IgD-negative memory B cell (primary cell): ENCODE measurements at regions not wholly inside any gene's neighbourhood (a gene's known extent, or its start where the extent isn't known, plus 50 kb on each side); places are given as distances from the start of the nearest gene placed in this dataset.

Source experiments
- H3K27ac Mint-ChIP-seq, 3 donors: one replicate each; pipeline ENCODE4 v1.8.0; 2020 to 2022; ENCODE audit warnings: mild to moderate bottlenecking in 3 of 3, mixed read lengths in 3 of 3, moderate library complexity in 1 of 3
- H3K27me3 Mint-ChIP-seq: one replicate; pipeline ENCODE4 v1.8.0; 2021; ENCODE audit warnings: mixed read lengths
- H3K36me3 Mint-ChIP-seq: one replicate; pipeline ENCODE4 v1.8.0; 2020; ENCODE audit warnings: mild to moderate bottlenecking, mixed read lengths
- H3K4me1 Mint-ChIP-seq, 3 donors: one replicate each; pipeline ENCODE4 v1.8.0; 2020 to 2022; ENCODE audit warnings: mixed read lengths in 3 of 3, mild to moderate bottlenecking in 1 of 3
- H3K4me3 Mint-ChIP-seq, 4 donors: one replicate each; pipeline ENCODE4 v1.8.0; 2020 to 2022; ENCODE audit warnings: mild to moderate bottlenecking in 4 of 4, mixed read lengths in 4 of 4, moderate library complexity in 3 of 4
- H3K9me3 Mint-ChIP-seq, 3 donors: one replicate each; pipeline ENCODE4 v1.8.0; 2020 to 2021; ENCODE audit warnings: mixed read lengths in 3 of 3, mild to moderate bottlenecking in 1 of 3

DNA sequence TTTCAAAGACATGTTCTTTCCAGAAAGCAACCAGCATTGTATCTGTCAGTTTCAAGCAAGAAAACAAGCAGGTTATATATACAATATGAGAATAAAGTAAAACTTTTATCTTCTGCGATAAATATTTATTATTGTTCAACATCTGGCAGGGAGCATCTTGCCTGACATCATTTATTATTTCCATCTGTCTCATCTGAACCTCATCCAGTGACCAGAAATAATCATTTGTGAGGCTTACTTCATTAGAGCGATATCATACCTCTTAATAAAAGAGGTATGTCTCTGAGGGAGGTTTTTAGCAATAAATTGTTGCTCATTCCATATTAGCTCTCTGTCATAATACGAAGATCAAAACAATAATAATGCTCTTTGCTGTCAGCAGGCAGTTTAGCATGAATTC, 226.1 kb downstream of the CDC14C start:
- H3K4me3 Mint-ChIP-seq: no peak overlapping the region
- no peaks in the 10 kb centered on the region for H3K27me3 Mint-ChIP-seq
- H3K4me1 Mint-ChIP-seq: no peaks in the 10 kb centered on the region
- peaks cover 1 to 20% (median 4%) of the 10 kb centered on the region in 3 donors for H3K9me3 Mint-ChIP-seq
- H3K27ac Mint-ChIP-seq: no peak overlapping the region
- peaks cover 1% of the 10 kb centered on the region for H3K36me3 Mint-ChIP-seq

DNA sequence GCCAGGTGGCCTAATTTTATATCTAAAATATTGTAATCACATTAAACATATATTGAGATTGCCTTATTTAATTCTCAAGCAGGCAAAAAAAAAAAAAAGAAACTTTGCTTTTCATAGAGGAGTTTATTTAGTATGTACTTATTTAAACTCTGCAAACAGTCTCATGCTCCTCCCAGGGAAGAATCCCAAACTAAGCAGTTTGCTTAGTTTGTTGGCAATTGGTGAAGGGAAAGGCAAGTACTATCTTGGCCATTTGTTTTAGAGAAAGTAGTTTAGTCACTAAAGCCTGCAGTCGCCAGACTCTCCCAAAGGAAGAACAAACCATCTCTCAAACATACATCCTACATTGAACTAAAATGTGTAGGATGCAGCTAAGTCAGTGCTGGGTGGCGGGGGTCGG, 226.8 kb downstream of the CDC14C start:
- H3K4me3 Mint-ChIP-seq: no peak overlapping the region
- no peak overlapping the region for H3K27ac Mint-ChIP-seq
- no peaks in the 10 kb centered on the region for H3K27me3 Mint-ChIP-seq
- peaks cover 1 to 19% (median 4%) of the 10 kb centered on the region in 3 donors for H3K9me3 Mint-ChIP-seq
- H3K36me3 Mint-ChIP-seq: peaks cover 1% of the 10 kb centered on the region
- H3K4me1 Mint-ChIP-seq: no peaks in the 10 kb centered on the region

DNA sequence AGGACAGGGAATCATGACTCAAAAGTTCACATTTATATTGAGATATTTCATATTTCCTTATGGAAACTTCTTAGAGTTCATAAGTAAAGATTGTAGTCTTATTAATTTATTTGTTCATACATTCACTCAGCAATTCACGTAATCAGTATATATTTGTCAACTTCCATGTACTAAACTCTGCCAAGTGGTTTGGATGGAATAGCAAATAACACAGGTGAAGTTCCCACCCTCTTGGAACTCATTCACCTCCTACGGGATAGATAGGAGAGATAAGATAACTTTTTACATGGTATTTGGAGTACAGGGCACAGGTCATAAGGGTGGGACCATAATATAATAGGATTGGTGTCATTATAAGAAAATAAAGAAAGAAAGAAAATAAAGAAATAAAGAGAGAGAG, 234.0 kb downstream of the CDC14C start:
- Mint-ChIP-seq H3K9me3 (peaks cover 4 to 8% (median 4%) of the 10 kb centered on the region in 3 donors), H3K4me3 (no peak overlapping the region), H3K4me1 (no peaks in the 10 kb centered on the region), H3K27ac (no peak overlapping the region), H3K36me3 (no peaks in the 10 kb centered on the region), H3K27me3 (no peaks in the 10 kb centered on the region)

DNA sequence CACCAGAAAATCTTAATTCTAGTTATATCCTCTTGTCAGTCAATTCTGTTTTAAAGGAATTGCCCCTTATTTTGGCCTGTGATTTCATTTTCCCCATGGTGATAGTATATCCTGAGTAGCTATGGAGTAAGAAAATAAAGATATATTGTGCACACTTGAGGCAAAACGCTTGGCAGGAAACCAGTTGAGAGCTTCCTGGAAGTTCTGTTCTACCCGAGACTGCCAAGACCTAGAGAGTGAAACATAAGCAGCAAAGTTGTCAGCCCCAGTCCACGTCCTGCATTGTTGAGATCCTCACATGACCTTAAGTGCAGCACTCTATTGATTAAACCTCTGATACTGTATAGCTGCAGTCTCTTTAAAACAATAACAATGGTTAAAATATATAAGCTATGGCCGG, 235.2 kb downstream of the CDC14C start:
- Mint-ChIP-seq H3K4me1 (no peaks in the 10 kb centered on the region), H3K9me3 (peaks cover 3 to 11% (median 4%) of the 10 kb centered on the region in 3 donors), H3K27ac (no peak overlapping the region), H3K27me3 (no peaks in the 10 kb centered on the region), H3K36me3 (no peaks in the 10 kb centered on the region), H3K4me3 (no peak overlapping the region)

DNA sequence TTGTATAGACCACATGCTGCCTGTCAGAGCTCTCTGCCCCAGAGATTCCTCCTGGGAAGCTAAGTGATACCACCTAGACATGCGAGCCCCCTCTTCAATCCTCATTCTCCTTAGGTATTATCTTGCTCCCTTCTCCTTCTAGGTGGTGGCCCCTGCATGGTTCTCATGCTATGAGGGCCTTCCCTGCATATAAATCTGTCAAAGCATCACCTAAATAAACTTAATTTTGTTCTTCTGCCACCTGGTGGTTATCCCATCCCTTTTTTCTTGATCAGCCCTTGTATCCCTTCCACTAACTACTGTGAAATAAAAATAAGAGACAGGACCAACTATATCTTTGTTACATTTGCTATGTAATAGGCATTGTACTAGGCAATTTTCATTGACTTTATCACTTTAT, 242.1 kb downstream of the CDC14C start:
- Mint-ChIP-seq H3K9me3 (peaks cover 1 to 7% (median 2%) of the 10 kb centered on the region in 3 donors), H3K27me3 (no peaks in the 10 kb centered on the region), H3K27ac (no peak overlapping the region), H3K36me3 (no peaks in the 10 kb centered on the region), H3K4me3 (no peak overlapping the region), H3K4me1 (no peaks in the 10 kb centered on the region)

DNA sequence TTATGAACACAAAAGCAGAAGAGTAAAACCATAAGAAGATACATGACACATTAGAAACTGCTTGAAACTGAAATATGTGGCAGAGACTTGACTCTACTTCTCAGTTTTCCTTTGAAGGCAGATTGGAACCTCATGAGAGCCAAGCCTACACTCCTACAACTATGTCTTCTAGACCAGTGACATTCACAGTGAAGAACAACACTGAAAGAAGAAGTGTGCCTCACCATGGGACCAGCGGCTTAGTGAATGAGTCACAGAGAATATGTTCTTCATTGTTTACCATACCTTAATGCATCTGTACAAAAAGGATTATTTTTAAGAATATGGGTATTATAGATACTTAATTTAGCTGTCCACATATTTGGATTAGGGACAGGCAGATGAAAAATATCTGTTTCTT, 248.3 kb downstream of the CDC14C start:
- no peaks in the 10 kb centered on the region for H3K4me1 Mint-ChIP-seq
- no peak overlapping the region for H3K27ac Mint-ChIP-seq
- H3K9me3 Mint-ChIP-seq: peaks cover 1 to 4% (median 2%) of the 10 kb centered on the region in 3 donors
- H3K27me3 Mint-ChIP-seq: no peaks in the 10 kb centered on the region
- H3K4me3 Mint-ChIP-seq: no peak overlapping the region
- H3K36me3 Mint-ChIP-seq: peaks cover 2% of the 10 kb centered on the region

DNA sequence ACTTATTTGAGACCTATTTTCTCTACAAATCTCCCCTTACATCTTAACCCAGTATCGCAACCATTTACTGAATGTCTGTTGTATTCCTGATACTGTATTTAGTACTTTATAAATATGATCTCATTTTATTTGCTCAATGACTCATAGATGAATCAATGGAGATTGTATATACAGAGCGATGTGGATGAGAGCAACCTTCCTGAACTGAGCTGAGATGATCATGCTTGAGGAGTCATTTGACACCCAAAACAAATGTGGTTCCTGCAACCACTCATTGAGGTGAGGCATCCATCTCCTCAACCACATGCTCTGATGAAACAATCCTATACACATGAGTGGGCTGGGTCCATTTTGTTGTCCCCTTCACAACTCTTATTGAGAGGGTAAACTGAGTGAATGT, 250.0 kb downstream of the CDC14C start:
- H3K36me3 Mint-ChIP-seq: peaks cover 2% of the 10 kb centered on the region
- no peak overlapping the region for H3K4me3 Mint-ChIP-seq
- no peak overlapping the region for H3K27ac Mint-ChIP-seq
- no peaks in the 10 kb centered on the region for H3K4me1 Mint-ChIP-seq
- peaks cover 1 to 4% (median 2%) of the 10 kb centered on the region in 3 donors for H3K9me3 Mint-ChIP-seq
- no peaks in the 10 kb centered on the region for H3K27me3 Mint-ChIP-seq

DNA sequence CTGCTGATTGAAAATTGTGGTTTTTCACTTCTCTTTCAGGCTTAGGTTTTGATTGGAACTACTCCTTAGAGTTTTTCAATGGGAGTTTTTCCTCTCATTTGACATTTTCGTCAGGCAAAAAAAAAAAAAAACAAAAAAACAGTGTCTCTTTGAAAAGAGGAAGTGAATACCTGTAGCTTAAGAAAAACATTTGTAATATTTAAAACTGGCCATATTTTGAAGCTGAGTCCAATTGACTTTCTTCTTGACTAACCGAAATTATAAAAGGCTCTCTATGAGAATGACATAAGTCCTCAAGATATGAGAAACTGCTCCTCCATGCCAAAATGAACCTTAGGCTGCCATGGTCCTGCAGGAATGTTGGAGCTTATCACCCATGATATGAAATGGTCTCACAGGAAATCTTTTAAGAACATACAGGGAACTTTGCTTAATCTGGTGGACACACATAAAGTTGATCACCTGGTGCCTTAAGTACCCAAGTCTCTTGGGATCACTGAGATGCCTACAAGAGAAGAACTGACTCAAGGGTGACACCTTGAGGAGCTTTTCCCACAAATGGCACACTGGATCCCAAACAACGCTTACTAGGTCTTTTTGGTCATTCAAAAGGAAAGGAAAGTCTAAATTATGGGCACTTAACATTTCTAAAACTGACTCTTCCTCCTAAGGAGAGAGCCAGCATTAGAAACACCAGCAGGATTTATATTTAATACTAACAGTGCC, 263.4 kb downstream of the CDC14C start:
- Mint-ChIP-seq H3K27ac (no peak overlapping the region), H3K36me3 (no peaks in the 10 kb centered on the region), H3K9me3 (peaks cover 2 to 12% (median 5%) of the 10 kb centered on the region in 3 donors), H3K4me1 (no peaks in the 10 kb centered on the region), H3K4me3 (no peak overlapping the region), H3K27me3 (no peaks in the 10 kb centered on the region)

DNA sequence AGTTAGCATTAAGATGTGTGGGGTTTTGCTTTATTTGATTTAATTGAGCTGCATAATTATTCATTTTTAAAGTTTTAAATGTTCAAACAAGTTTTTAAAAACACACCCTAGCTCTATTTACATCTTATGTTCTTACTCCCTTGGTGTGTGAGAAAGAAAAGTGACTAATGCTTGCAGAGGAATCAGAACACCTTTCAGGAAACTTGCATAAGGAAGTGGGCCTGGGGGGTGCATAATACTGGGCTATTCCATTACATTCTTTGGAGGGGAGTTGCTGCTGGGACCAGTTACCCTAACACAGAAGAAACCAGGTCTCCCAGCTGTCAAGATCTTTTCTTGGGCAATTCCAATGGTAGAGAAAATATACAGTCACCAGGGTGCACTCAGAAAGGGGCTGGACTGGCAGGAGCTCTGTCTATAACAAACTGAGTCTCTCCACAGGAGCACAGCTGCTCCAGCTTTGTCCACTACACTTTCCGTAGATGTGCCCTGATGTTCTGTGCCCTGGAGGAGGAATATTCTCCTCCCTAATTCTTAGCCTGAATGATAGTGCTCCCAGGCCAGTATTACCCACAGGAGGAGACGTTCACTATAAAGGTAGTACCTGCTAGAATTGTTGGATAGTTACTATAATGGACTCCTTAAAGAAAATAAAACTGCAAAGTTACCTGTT, 304.2 kb downstream of the CDC14C start:
- Mint-ChIP-seq H3K27me3 (no peaks in the 10 kb centered on the region), H3K4me3 (no peak overlapping the region), H3K27ac (no peak overlapping the region), H3K4me1 (no peaks in the 10 kb centered on the region), H3K9me3 (peaks cover 2 to 21% (median 2%) of the 10 kb centered on the region in 3 donors), H3K36me3 (no peaks in the 10 kb centered on the region)

DNA sequence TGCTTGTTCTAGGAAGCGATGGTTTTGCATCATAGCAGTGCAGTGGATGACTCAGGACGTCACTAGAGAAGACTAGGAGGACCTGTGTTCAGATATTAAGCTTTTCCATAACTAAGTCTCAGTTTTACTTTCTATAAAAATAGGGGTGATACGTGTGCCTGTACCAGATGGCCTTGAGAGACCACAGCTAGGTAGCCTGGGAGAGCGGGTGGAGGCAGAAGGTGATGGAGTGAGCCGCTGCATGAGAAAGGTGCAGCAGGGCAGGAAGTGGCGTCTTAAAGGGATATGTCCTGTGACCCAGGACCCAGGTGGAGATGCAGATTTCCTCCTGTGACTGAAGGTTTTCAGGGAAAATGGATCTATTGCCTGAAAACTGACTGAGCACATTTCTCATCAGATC, 304.9 kb downstream of the CDC14C start:
- Mint-ChIP-seq H3K27me3 (no peaks in the 10 kb centered on the region), H3K27ac (no peak overlapping the region), H3K4me1 (no peaks in the 10 kb centered on the region), H3K9me3 (peaks cover 2 to 19% (median 2%) of the 10 kb centered on the region in 3 donors), H3K4me3 (no peak overlapping the region), H3K36me3 (no peaks in the 10 kb centered on the region)

DNA sequence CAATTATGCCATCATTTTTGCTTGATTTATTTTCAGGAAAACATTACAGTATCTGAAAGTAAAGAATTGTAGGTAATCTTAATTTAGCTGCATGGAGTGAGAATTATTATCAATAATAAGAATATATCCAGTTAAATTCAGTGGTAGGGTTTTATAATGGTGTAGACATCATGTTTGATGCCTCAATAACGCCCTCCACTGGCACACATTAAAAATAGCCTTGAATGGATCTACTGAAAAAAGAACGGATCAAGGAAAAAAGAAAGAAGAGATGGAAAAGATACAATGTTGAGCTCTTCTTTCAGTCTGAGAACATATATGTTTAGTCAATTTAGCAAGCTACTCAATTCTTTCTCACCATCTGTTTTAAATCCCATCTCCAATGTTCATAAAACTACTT, 319.2 kb downstream of the CDC14C start:
- peaks cover 3 to 6% (median 5%) of the 10 kb centered on the region in 3 donors for H3K9me3 Mint-ChIP-seq
- H3K36me3 Mint-ChIP-seq: no peaks in the 10 kb centered on the region
- no peaks in the 10 kb centered on the region for H3K27me3 Mint-ChIP-seq
- no peak overlapping the region for H3K27ac Mint-ChIP-seq
- no peak overlapping the region for H3K4me3 Mint-ChIP-seq
- H3K4me1 Mint-ChIP-seq: no peaks in the 10 kb centered on the region

DNA sequence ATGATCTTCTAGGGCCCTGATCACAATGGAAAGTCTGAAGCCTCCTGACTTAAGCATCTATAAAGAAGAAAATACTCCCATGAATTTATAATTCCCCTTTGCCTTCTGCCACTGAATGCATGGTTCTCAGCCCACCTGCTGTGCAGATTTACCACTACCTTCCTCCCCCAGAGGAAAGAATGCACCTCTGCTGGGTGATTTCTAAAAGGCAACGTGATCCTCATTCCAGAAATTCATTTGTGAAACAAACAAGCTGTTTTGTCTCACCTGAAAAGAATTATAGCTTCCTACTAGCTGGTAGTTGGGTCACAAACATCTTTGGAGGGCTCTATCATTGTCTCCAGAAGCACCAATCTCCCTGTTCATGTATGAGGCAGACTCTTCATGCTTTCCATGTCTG, 320.2 kb downstream of the CDC14C start:
- H3K27me3 Mint-ChIP-seq: no peaks in the 10 kb centered on the region
- H3K9me3 Mint-ChIP-seq: peaks cover 0 to 6% (median 5%) of the 10 kb centered on the region in 3 donors
- H3K4me3 Mint-ChIP-seq: no peak overlapping the region
- H3K27ac Mint-ChIP-seq: no peak overlapping the region
- no peaks in the 10 kb centered on the region for H3K4me1 Mint-ChIP-seq
- no peaks in the 10 kb centered on the region for H3K36me3 Mint-ChIP-seq

DNA sequence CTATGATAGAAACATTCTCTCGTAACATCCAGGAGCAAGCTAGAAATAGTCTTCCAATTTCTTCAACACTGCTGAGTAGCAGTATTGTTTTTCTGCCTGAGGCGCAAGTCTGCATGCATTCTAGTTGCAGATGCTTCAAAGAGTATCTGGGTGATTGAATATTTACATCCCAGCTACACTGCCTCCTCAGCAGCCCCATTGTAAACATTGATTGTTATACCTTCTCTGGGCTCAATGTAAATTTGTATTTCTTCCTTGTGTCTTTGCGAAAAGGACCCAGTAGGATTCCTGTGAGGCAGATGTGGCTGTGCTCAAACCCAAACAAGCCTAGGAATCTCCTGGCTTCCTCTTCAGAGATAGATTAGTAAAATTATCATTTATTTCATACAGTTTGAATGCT, 320.7 kb downstream of the CDC14C start:
- Mint-ChIP-seq H3K27ac (no peak overlapping the region), H3K4me1 (no peaks in the 10 kb centered on the region), H3K36me3 (peaks cover 2% of the 10 kb centered on the region), H3K27me3 (no peaks in the 10 kb centered on the region), H3K9me3 (peaks cover 0 to 5% (median 5%) of the 10 kb centered on the region in 3 donors), H3K4me3 (no peak overlapping the region)

DNA sequence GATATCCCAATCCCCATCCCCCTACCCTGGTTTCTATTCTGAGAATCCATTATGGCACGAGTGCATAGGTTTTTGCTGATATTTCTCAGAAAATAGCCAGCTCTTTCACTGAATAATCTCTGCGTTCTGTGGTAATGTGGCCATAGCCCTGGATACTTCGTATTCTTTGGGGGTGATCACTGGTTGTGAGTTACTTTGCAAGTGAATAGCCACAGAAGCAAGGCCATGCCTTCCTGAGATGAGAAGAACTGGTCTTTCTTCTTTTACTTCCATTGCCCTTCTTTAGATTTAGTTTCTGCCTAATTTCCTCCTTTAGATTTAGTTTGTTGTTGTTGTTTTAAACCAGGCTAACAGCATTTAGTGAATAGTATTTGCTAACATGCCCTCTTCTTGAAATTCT, 323.4 kb downstream of the CDC14C start:
- Mint-ChIP-seq H3K4me1 (no peaks in the 10 kb centered on the region), H3K4me3 (no peak overlapping the region), H3K27me3 (no peaks in the 10 kb centered on the region)

DNA sequence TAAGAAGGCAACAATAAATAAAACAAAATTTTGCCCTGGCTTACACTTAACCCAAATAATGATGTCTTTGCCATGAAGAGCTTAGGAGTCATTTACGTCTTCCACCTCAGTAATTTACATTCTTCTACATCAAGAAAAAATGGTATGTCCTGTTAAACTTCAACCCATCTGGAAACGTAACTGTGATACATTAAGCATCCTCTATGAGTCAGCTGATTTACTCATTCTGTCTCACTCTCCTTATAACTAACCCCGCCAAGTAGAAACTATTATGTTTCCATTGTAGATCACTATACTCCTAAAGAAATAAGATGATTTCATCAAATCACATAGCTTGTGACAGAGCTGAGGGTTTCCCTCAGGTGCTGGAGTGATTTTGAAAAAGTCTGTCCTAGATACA, 330.7 kb downstream of the CDC14C start:
- Mint-ChIP-seq H3K27ac (no peak overlapping the region), H3K27me3 (no peaks in the 10 kb centered on the region), H3K9me3 (peaks cover 1 to 12% (median 6%) of the 10 kb centered on the region in 3 donors), H3K4me3 (no peak overlapping the region), H3K4me1 (no peaks in the 10 kb centered on the region), H3K36me3 (no peaks in the 10 kb centered on the region)

More for the DNA sequence above, 323.4 kb downstream of the CDC14C start:
- H3K27ac Mint-ChIP-seq: no peak overlapping the region
- peaks cover 2% of the 10 kb centered on the region for H3K36me3 Mint-ChIP-seq
- peaks cover 0 to 5% (median 3%) of the 10 kb centered on the region in 3 donors for H3K9me3 Mint-ChIP-seq

DNA sequence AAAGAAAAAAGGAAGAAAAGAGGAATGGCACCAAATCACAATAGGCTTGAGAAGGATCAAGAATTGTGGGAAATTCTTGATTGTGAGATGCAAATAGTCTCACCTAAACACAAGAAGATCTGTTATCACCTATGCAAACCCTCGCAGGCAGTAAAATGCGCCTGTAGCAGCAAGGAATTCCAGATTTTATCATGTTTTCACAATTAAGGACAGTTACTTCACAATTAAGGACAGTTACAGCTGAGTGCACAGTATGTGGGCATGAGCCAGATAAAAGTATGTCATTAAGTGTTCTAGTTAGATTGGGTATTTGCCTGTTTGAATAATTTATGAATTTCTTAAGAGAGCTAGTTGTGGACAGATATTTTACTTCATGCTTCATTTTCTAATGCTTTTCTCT, 336.2 kb downstream of the CDC14C start:
- H3K9me3 Mint-ChIP-seq: peaks cover 0 to 8% (median 4%) of the 10 kb centered on the region in 3 donors
- H3K36me3 Mint-ChIP-seq: no peaks in the 10 kb centered on the region
- no peak overlapping the region for H3K27ac Mint-ChIP-seq
- no peak overlapping the region for H3K4me3 Mint-ChIP-seq
- no peaks in the 10 kb centered on the region for H3K4me1 Mint-ChIP-seq
- H3K27me3 Mint-ChIP-seq: no peaks in the 10 kb centered on the region
